Skin epidermis (tissue), 12 donors: ENCODE measurements at regions not wholly inside any gene's neighbourhood (a gene's known extent, or its start where the extent isn't known, plus 50 kb on each side); places are given as distances from the start of the nearest gene placed in this dataset.
"Not testable (repeated sequence)": the region's sequence is repeated elsewhere in the genome, so short reads cannot be mapped to it uniquely, and the experiment has no call there.

Experiments used
- H3K27ac ChIP-seq, 21 experiments: fragments of 200-600 bp; sonication (generic) in 11 of 21; one replicate each; pipeline ENCODE4 v1.5.0; 2020; ENCODE audit warnings: mild to moderate bottlenecking in 3 of 21, inconsistent platforms in 2 of 21, moderate library complexity in 2 of 21
- H3K4me3 ChIP-seq, 7 experiments: fragments of 200-600 bp; sonication (generic) in 2 of 7; one replicate each; pipeline ENCODE4 v1.5.0; 2020; ENCODE audit warnings: inconsistent platforms in 2 of 7, mild to moderate bottlenecking in 2 of 7, moderate library complexity in 1 of 7

- Histone ChIP-seq H3K4me3 (no peak overlapping the region), H3K27ac (no peak overlapping the region)
Observed at GRCh38 chr16:72609933-72610332, 438.0 kb upstream of the PMFBP1 start.

GRCh38 chr16:72609066-72609465 lies 437.1 kb upstream of the PMFBP1 start:
- Histone ChIP-seq H3K4me3 (no peak overlapping the region), H3K27ac (no peak overlapping the region)

GRCh38 chr16:72604375-72604774 lies 432.4 kb upstream of the PMFBP1 start:
- H3K27ac ChIP-seq, result no peak overlapping the region
- H3K4me3 ChIP-seq, result no peak overlapping the region

GRCh38 chr16:72602499-72602898 lies 430.5 kb upstream of the PMFBP1 start:
- H3K4me3 ChIP-seq, result no peak overlapping the region

GRCh38 chr16:72598696-72599095 lies 426.7 kb upstream of the PMFBP1 start:
- Histone ChIP-seq H3K4me3 (no peak overlapping the region), H3K27ac (no peak overlapping the region)

More at GRCh38 chr16:72602499-72602898, 430.5 kb upstream of the PMFBP1 start:
- H3K27ac ChIP-seq, result no peak overlapping the region

- no peak overlapping the region for H3K27ac ChIP-seq
Observed at GRCh38 chr16:72597938-72598337, 426.0 kb upstream of the PMFBP1 start.

GRCh38 chr16:72596373-72596772 lies 424.4 kb upstream of the PMFBP1 start:
- H3K4me3 ChIP-seq, result no peak overlapping the region
- no peak overlapping the region for H3K27ac ChIP-seq

More at GRCh38 chr16:72597938-72598337, 426.0 kb upstream of the PMFBP1 start:
- H3K4me3 ChIP-seq, result no peak overlapping the region

- no peak overlapping the region for H3K27ac ChIP-seq
Observed at GRCh38 chr16:72590151-72590937, 418.4 kb upstream of the PMFBP1 start.

GRCh38 chr16:72588551-72588950 lies 416.6 kb upstream of the PMFBP1 start:
- Histone ChIP-seq H3K4me3 (no peak overlapping the region), H3K27ac (no peak overlapping the region)

More at GRCh38 chr16:72590151-72590937, 418.4 kb upstream of the PMFBP1 start:
- H3K4me3 ChIP-seq, result no peak overlapping the region

- H3K4me3 ChIP-seq, H3K27ac ChIP-seq: not testable (repeated sequence)
Observed at GRCh38 chr16:72578061-72578460, 406.1 kb upstream of the PMFBP1 start.

GRCh38 chr16:72576189-72576588 lies 404.2 kb upstream of the PMFBP1 start:
- Histone ChIP-seq H3K4me3 (no peak overlapping the region), H3K27ac (no peak overlapping the region)

- H3K4me3 ChIP-seq, result no peak overlapping the region
- H3K27ac ChIP-seq, result no peak overlapping the region
Observed at GRCh38 chr16:72569677-72570076, 397.7 kb upstream of the PMFBP1 start.

- no peak overlapping the region for H3K27ac ChIP-seq
- H3K4me3 ChIP-seq, result no peak overlapping the region
Observed at GRCh38 chr16:72568502-72568901, 396.5 kb upstream of the PMFBP1 start.

- H3K27ac ChIP-seq, result no peak overlapping the region
- no peak overlapping the region for H3K4me3 ChIP-seq
Observed at GRCh38 chr16:72566174-72566573, 394.2 kb upstream of the PMFBP1 start.

GRCh38 chr16:72565106-72565505 lies 393.2 kb upstream of the PMFBP1 start:
- no peak overlapping the region for H3K27ac ChIP-seq
- no peak overlapping the region for H3K4me3 ChIP-seq

- Histone ChIP-seq H3K4me3 (no peak overlapping the region), H3K27ac (no peak overlapping the region)
Observed at GRCh38 chr16:72560617-72561016, 388.7 kb upstream of the PMFBP1 start.

GRCh38 chr16:72558501-72558900 lies 386.5 kb upstream of the PMFBP1 start:
- Histone ChIP-seq H3K4me3 (no peak overlapping the region), H3K27ac (no peak overlapping the region)

GRCh38 chr16:72554935-72555334 lies 383.0 kb upstream of the PMFBP1 start:
- H3K27ac ChIP-seq, result no peak overlapping the region
- no peak overlapping the region for H3K4me3 ChIP-seq

- H3K27ac ChIP-seq, result no peak overlapping the region
- no peak overlapping the region for H3K4me3 ChIP-seq
Observed at GRCh38 chr16:72552654-72553053, 380.7 kb upstream of the PMFBP1 start.

- Histone ChIP-seq H3K4me3 (no peak overlapping the region), H3K27ac (no peak overlapping the region)
Observed at GRCh38 chr16:72551649-72552048, 379.7 kb upstream of the PMFBP1 start.

- no peak overlapping the region for H3K27ac ChIP-seq
Observed at GRCh38 chr16:72549878-72550277, 377.9 kb upstream of the PMFBP1 start.

GRCh38 chr16:72542102-72542501 lies 370.1 kb upstream of the PMFBP1 start:
- Histone ChIP-seq H3K4me3 (no peak overlapping the region), H3K27ac (no peak overlapping the region)

More at GRCh38 chr16:72549878-72550277, 377.9 kb upstream of the PMFBP1 start:
- H3K4me3 ChIP-seq, result no peak overlapping the region
